Sigmoid colon (tissue), 4 donors: ENCODE measurements at regions not wholly inside any gene's neighbourhood (a gene's known extent, or its start where the extent isn't known, plus 50 kb on each side); places are given as distances from the start of the nearest gene placed in this dataset.

Source experiments
- CTCF ChIP-seq, 4 experiments: fragments of 450-650 bp in 3 of 4; fragments of 200-600 bp in 1 of 4; IDR thresholded peaks; one replicate each; pipeline ENCODE4 v1.5.1; 2016 to 2019; ENCODE audit warnings: antibody characterized with exemption in 4 of 4, mild to moderate bottlenecking in 3 of 4, moderate library complexity in 2 of 4
- POLR2AphosphoS5 ChIP-seq, 4 donors: sonication (generic); formaldehyde crosslinking; IDR thresholded peaks; one replicate each; pipeline ENCODE4 v1.6.1; 2017; ENCODE audit warnings: antibody characterized with exemption in 4 of 4

- TF ChIP-seq POLR2AphosphoS5 (IDR thresholded peaks at IDR 0.05) (no peak), CTCF (IDR thresholded peaks at IDR 0.05) (no peak)
Observed at GRCh38 chr6:168247443-168248147, 72.0 kb downstream of the DACT2 start.
